GM06990 (cell line): ENCODE measurements at regions not wholly inside any gene's neighbourhood (a gene's known extent, or its start where the extent isn't known, plus 50 kb on each side); places are given as distances from the start of the nearest gene placed in this dataset.
A peak's percentile ranks its signal among the peaks of the same experiment; 100 is the strongest.

Experiments used
- DNase-seq: peaks from one replicate; pipeline ENCODE4 v3.0.0-alpha.2; 2011; ENCODE audit not compliant: insufficient read length; ENCODE audit errors: extremely low read depth
- H3K27me3 ChIP-seq: replicated peaks from 2 replicates; pipeline ENCODE4 v1.6.0; 2011; ENCODE audit warnings: low read length; ENCODE audit not compliant: control insufficient read depth, insufficient read depth
- H3K36me3 ChIP-seq: 2 replicates; pipeline ENCODE4 v1.5.1; 2011; ENCODE audit warnings: low read length; ENCODE audit not compliant: control insufficient read depth, insufficient read depth
- H3K4me3 ChIP-seq: replicated peaks from 2 replicates; pipeline ENCODE4 v1.5.1; 2011; ENCODE audit warnings: low read depth, mild to moderate bottlenecking, control low read depth, low read length
- CTCF ChIP-seq: IDR thresholded peaks from 2 replicates; pipeline ENCODE4 v1.5.1; 2011; ENCODE audit warnings: low read length, control low read depth, mild to moderate bottlenecking, inconsistent platforms; ENCODE audit not compliant: insufficient read depth, poor library complexity, severe bottlenecking

DNA sequence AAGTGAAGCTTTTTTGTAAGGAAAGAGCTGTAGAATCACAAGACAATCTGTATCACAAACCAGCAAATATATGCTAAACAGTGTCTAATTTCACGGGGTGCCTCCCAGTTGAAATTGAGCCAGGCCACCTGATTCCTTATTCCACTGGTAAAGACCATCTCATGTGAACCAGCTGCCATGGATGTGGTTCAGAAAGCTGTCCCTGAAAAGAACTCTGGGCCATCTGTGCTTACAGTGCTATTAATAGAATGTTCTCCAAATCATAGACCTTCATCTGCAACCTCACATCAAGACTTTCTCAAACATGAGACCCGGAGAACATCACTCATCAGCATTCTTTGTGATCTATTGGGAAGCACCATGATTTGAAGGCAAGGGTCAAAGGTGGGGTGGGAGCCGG lies 89.7 kb downstream of the FBXO5 start:
- Histone ChIP-seq H3K4me3 (no peak overlapping the region), H3K27me3 (no peaks in the 10 kb centered on the region; the same call in 1 of the 2 replicates), H3K36me3 (no peaks in the 10 kb centered on the region)
- DNase-seq, result no peak
- TF ChIP-seq CTCF, result no peak

- DNase-seq, result no peak
- H3K4me3 ChIP-seq, result no peak overlapping the region
- no peaks in the 10 kb centered on the region for H3K36me3 ChIP-seq
- no peak for TF ChIP-seq CTCF
- no peaks in the 10 kb centered on the region; the same call in 1 of the 2 replicates for H3K27me3 ChIP-seq
These were observed 85.9 kb downstream of the FBXO5 start for GRCh38 chr6:152896923-152897322.

- Histone ChIP-seq H3K36me3 (no peaks in the 10 kb centered on the region), H3K4me3 (no peak overlapping the region), H3K27me3 (no peaks in the 10 kb centered on the region; the same call in 1 of the 2 replicates)
- peak; percentile 22 for DNase-seq
- peak; percentile 94 for TF ChIP-seq CTCF
These were observed 84.9 kb downstream of the FBXO5 start for GRCh38 chr6:152897807-152898399.

- no peaks in the 10 kb centered on the region for H3K36me3 ChIP-seq
- no peak for TF ChIP-seq CTCF
- no peak for DNase-seq
- H3K4me3 ChIP-seq, result no peak overlapping the region
- H3K27me3 ChIP-seq, result no peaks in the 10 kb centered on the region
These were observed 78.2 kb downstream of the FBXO5 start for GRCh38 chr6:152904678-152905077.

DNA sequence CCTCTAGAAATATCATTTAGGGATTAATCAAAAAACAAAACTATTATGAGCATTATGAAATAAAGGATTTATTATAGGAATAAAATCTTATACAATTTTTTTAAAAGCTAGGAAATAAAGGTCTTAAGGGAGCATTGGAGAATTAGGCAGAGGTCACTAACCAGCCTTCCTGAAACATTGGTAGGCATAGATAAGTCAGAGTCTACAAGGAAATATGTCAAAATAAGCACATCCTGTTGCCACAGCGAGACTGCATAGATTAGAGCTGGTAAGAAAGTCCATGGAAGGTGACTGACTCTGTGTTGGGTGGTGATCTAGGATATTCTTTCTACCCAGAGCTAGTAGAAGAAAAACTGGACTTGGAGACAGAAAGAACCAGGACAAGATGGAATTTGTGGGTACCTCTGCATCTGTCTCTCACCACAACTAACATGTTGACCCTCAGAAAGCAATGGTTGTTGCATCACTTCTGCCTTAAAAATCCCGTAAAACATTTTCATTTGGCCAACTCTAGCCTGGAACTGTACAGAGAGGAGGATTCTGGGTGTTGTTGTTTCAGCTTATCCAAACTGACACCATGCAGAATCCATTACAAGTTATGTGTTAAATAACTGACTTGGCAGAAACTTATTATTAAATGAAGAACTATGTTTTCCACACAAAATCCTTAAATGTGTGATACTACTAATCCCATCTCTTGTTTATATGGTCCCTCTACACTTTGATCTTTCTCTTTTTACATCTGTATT lies 77.1 kb downstream of the FBXO5 start:
- TF ChIP-seq CTCF, result no peak
- no peak overlapping the region for H3K4me3 ChIP-seq
- no peaks in the 10 kb centered on the region for H3K27me3 ChIP-seq
- H3K36me3 ChIP-seq, result no peaks in the 10 kb centered on the region
- DNase-seq, result no peak
